Hepatocyte (in vitro differentiated cells): ENCODE measurements at regions not wholly inside any gene's neighbourhood (a gene's known extent, or its start where the extent isn't known, plus 50 kb on each side); places are given as distances from the start of the nearest gene placed in this dataset.

Source experiments
- CTCF ChIP-seq: fragments of 200-600 bp; sonication (generic); IDR thresholded peaks from 2 replicates; pipeline ENCODE4 v1.5.1; 2016; ENCODE audit warnings: antibody characterized with exemption, mild to moderate bottlenecking; ENCODE audit not compliant: poor library complexity
- EZH2 ChIP-seq: fragments of 200-600 bp; sonication (generic); IDR thresholded peaks from 2 replicates; pipeline ENCODE4 v1.6.1; 2016; ENCODE audit warnings: antibody characterized with exemption, mild to moderate bottlenecking, borderline replicate concordance
- EZH2phosphoT487 ChIP-seq: fragments of 200-600 bp; sonication (generic); IDR thresholded peaks from one replicate; pipeline ENCODE4 v1.6.1; 2018; ENCODE audit warnings: antibody characterized with exemption, mild to moderate bottlenecking, low read depth, moderate library complexity; ENCODE audit not compliant: unreplicated experiment, severe bottlenecking

- TF ChIP-seq CTCF (no peak), EZH2phosphoT487 (no peak), EZH2 (no peak)
These were observed 97.2 kb downstream of the FAM170A start for GRCh38 chr5:119726544-119726943.
